ENCODE measurements at regions not wholly inside any gene's neighbourhood (a gene's known extent, or its start where the extent isn't known, plus 50 kb on each side); places are given as distances from the start of the nearest gene placed in this dataset.

- TF ChIP-seq CTCF (IDR thresholded peaks at IDR 0.05) = no peak
- no peaks in the 10 kb centered on the region for H3K36me3 Mint-ChIP-seq (ENCODE audit: low read depth)
- no peak overlapping the region for H3K27ac Mint-ChIP-seq
- peaks cover 30% of the 10 kb centered on the region for H3K27me3 Mint-ChIP-seq (ENCODE audit: insufficient read depth)
- DNase-seq = no peak
- no peaks in the 10 kb centered on the region; the same call in 1 of the 2 replicates for H3K9me3 Mint-ChIP-seq
- no peak overlapping the region for H3K4me3 Mint-ChIP-seq
- no peaks in the 10 kb centered on the region for H3K4me1 Mint-ChIP-seq (ENCODE audit: low read depth)
Observed at GRCh38 chr10:47198221-47198620, 101.8 kb upstream of the GDF10 start.

- H3K4me3 Mint-ChIP-seq = no peak overlapping the region
- no peak for DNase-seq
- TF ChIP-seq CTCF (IDR thresholded peaks at IDR 0.05) = no peak
- H3K9me3 Mint-ChIP-seq = no peaks in the 10 kb centered on the region; the same call in 1 of the 2 replicates
- no peaks in the 10 kb centered on the region for H3K4me1 Mint-ChIP-seq (ENCODE audit: low read depth)
- H3K27me3 Mint-ChIP-seq (ENCODE audit: insufficient read depth) = peaks cover 29% of the 10 kb centered on the region
- no peaks in the 10 kb centered on the region for H3K36me3 Mint-ChIP-seq (ENCODE audit: low read depth)
- H3K27ac Mint-ChIP-seq = no peak overlapping the region
Observed at GRCh38 chr10:47205192-47205591, 94.8 kb upstream of the GDF10 start.

GRCh38 chr10:47206449-47207280 is 93.3 kb upstream of the GDF10 start:
- no peak for TF ChIP-seq CTCF (IDR thresholded peaks at IDR 0.05)
- DNase-seq = no peak
- H3K9me3 Mint-ChIP-seq = no peaks in the 10 kb centered on the region; the same call in 1 of the 2 replicates
- no peak overlapping the region for H3K4me3 Mint-ChIP-seq
- H3K36me3 Mint-ChIP-seq (ENCODE audit: low read depth) = no peaks in the 10 kb centered on the region
- no peak overlapping the region for H3K27ac Mint-ChIP-seq
- H3K27me3 Mint-ChIP-seq (ENCODE audit: insufficient read depth) = peaks cover 28% of the 10 kb centered on the region
- no peaks in the 10 kb centered on the region for H3K4me1 Mint-ChIP-seq (ENCODE audit: low read depth)

- no peaks in the 10 kb centered on the region for H3K9me3 Mint-ChIP-seq
- no peak overlapping the region for H3K4me3 Mint-ChIP-seq
- no peaks in the 10 kb centered on the region for H3K4me1 Mint-ChIP-seq (ENCODE audit: low read depth)
- no peak for TF ChIP-seq CTCF (IDR thresholded peaks at IDR 0.05)
- DNase-seq = no peak
- peaks cover 28% of the 10 kb centered on the region for H3K27me3 Mint-ChIP-seq (ENCODE audit: insufficient read depth)
- no peaks in the 10 kb centered on the region for H3K36me3 Mint-ChIP-seq (ENCODE audit: low read depth)
- no peak overlapping the region for H3K27ac Mint-ChIP-seq
Observed at GRCh38 chr10:47207281-47207615, 92.7 kb upstream of the GDF10 start.

- H3K27ac Mint-ChIP-seq = no peak overlapping the region
Observed at GRCh38 chr10:47207894-47208469, 92.0 kb upstream of the GDF10 start.

More at GRCh38 chr10:47207894-47208469, 92.0 kb upstream of the GDF10 start:
- Mint-ChIP-seq H3K27me3 (ENCODE audit: insufficient read depth) (peaks cover 27% of the 10 kb centered on the region), H3K9me3 (no peaks in the 10 kb centered on the region), H3K4me3 (no peak overlapping the region), H3K4me1 (ENCODE audit: low read depth) (no peaks in the 10 kb centered on the region), H3K36me3 (ENCODE audit: low read depth) (no peaks in the 10 kb centered on the region)
- TF ChIP-seq CTCF (IDR thresholded peaks at IDR 0.05) = no peak
- no peak for DNase-seq
